HG03039 (cell line): ENCODE measurements at regions not wholly inside any gene's neighbourhood (a gene's known extent, or its start where the extent isn't known, plus 50 kb on each side); places are given as distances from the start of the nearest gene placed in this dataset.
A peak's percentile ranks its signal among the peaks of the same experiment; 100 is the strongest.

ENCODE experiments used
- ATAC-seq: cut with Tn5 transposase; IDR thresholded peaks from one replicate; pipeline ENCODE4 v1.9.1; 2021; ENCODE audit warnings: mild to moderate bottlenecking, moderate library complexity; ENCODE audit not compliant: unreplicated experiment

- peak; percentile 9 for ATAC-seq
These were observed 158.8 kb downstream of the C9orf152 start for GRCh38 chr9:110048976-110049698.

- ATAC-seq, result no peak
These were observed 158.1 kb downstream of the C9orf152 start for GRCh38 chr9:110049699-110050450.

- ATAC-seq, result no peak
These were observed 157.0 kb downstream of the C9orf152 start for GRCh38 chr9:110050925-110051355.

DNA sequence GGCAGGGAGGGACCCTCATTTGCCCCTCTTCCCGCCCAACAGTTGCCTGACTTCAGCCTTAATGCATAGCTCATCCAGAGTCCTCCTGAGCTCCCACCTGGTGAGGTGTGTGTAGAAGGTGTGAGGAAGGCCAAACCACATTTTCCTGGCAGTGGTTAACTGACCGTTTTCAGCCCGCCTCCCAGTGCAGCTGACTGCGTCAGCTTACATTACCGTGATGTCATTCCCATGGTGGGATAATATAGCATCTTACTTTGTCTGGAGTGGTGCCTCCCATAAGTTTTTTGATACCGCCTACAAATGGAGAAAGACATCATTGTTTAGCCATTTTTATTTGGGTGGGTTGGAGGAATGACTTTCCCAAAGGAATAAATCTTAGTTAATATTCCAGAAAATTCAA lies 151.9 kb downstream of the C9orf152 start:
- ATAC-seq, result no peak

DNA sequence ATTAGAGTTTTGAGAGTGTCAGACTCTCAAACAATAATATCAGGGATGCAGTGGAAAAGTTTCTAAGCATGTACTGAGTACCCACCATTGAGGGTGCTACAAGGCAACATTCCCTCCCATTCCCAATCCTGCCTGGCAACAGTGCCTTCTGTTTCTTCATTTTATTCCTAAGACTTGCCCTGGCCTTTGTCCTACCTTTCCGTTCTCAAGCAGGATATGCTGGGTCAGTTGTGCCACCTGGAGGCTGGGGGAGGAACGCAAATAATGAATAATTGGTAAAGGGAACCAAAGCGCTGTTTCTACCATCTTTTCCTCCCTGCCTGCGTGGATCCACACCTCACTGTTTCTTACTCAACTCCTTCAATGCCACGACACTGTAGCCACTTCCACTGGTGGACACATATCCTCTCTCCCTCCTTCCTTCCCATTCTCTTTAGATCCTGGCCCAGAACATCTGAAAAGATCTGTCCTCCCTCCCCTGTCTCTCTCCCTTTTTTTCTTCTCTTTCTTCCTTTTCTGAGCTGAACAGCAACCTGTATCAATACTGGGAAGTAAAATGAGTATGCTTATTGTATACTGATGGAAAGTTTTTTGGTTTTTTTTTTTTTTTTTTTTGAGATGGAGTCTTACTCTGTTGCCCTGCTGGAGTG lies 149.5 kb downstream of the C9orf152 start:
- ATAC-seq, result no peak

DNA sequence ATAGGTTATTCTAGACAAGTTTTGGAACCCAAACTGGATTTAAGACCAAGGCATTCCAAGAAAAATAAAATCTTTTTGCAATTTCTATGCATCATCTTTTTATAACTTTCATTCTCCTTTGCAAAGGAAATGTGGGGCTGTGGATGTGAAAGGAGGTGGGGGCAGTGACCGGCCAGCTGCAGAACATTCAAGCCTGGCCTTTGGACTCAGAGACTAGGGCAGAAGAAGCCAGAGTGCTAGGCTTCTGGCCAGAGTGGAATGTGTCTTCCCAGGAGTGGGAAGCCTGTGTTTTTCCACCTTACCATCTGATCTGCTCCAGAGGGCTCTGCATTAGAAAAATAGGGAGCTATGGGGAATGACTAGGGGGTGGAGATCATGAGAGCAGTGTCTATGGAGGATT lies 148.5 kb downstream of the C9orf152 start:
- no peak for ATAC-seq

DNA sequence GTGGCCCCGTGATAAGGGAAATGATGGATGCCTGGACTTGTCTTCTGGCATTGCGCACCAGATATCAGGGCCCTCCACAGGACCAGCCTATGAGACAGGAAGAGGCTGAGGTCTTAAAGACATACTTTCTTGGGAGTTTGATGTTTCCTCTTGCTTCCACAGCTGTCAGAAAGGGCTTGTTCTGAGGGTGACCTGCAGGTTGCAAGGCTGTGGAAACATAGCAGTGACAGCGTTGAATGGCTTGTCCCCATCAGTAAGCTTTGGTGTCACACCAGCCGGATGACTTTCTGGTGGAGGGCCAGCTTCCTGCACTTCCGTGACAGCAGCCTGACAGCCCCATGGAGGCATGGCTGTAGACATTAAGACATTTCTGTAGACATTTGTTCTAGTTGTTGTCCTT lies 143.2 kb downstream of the C9orf152 start:
- ATAC-seq, result no peak

DNA sequence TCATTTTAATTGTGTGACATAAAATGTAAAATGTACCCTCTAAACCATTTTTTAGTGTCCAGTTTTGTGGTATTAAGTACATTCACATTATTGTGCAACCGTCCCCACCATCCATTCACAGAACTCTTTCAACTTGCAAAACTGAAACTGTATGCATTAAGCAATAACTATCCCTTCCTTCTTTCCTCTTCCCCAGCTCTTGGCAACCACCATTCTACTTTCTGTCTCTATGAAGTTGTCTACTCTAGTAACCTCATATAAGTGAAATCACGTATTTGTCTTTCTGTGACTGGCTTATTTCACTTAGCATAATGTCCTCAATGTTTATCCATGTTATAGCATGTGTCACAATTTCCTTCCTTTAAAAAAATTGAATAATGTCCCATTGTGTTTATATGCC lies 142.4 kb downstream of the C9orf152 start:
- peak; percentile 59 for ATAC-seq

GRCh38 chr9:110066929-110067716 lies 140.8 kb downstream of the C9orf152 start:
- no peak for ATAC-seq

DNA sequence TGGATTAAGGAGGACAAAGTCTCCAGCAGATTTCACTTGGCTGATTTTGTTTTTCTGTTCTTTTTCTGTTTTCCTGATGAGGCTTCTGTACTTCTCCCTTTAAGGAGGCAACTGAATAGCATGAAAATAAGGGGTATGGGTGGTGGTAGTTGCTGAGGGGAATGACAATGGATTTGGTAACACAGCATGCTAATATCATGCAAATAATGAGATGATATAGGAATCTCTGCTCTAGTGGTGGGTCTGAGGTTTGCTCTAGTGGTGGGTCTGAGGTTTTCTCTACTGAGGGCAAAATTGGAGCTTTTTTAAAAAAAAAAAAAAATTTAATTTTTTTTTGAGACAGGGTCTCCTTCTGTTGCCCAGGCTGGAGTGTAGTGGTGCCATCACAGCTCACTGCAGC lies 139.7 kb downstream of the C9orf152 start:
- no peak for ATAC-seq

DNA sequence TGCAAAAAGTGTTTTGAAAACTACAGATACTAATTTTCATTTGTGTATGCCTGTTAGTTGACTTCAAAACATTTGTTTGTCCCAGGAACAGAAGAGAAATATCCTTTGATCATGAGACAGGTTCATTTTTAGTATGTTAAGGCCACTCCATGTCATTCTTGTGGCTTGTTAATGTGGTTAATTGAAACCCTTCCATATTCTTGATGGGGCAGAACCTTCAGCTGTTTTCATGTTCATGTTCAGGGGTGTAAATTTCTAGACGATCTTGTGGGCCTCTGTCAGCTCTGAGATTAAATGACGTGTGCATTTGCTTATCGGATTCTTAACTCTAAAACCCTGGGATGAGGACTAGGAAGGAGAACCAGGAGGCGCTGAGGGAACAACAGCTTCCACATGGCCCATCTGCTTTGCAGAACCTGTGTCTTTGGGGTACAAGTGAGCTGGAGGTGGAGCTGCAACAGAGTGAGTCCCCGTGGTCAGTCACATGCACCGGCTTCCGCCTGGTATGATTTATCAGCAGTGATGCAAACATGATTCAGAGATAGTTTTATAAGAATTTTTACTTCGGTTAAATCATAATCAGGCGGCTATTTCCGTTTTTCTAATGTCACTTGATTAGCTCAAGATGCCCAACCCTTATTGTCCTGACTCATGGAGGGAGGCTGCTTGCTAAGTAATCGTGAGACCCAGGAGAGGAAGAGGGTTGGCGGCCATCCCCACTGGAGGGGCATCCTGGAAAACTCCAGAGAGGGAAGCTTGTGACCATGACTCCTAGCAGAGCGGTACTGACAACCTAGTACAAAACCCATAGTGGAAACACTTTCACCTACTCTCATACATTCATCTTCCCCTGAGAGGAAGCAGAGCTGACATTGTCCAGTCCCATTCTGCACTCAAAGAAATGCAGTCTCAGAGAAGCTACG lies 138.4 kb downstream of the C9orf152 start:
- ATAC-seq, result no peak

DNA sequence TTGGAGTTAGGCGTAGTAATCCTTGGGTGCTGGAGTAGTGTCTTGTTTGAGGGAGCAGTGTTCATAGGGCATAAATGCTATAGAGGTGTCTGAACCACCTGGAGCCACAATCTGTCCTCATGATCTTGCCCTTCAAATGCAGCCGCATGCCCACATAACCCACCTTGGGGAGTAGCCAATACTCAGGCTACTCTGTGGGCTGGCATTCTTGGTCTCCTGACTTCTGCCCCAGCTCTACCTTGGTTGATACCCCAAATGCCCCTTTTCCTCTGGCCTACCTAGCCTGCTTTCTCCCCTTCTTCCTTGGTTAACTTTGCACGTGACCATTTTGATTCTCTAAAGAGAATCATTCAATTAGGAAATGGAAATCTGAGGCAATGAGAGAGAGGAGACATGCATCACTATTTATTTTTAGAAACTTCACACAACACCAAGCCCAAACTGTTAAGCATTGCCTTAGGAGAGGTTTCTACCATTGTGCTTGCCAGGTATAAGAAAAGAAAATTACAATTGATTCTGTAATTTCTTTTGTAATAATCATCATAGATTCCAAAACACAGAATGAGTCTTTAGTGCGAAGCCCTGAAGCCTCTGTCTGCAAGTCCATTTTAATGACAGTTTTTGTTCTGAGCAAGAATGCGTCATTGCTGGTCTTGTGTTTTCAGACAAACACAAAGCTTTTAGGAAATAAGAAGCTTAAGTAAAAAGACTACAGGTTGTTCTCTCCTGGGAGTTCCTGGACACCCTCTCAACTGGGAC lies 135.2 kb downstream of the C9orf152 start:
- no peak for ATAC-seq

- ATAC-seq, result no peak
These were observed 134.5 kb downstream of the C9orf152 start for GRCh38 chr9:110073356-110073905.

GRCh38 chr9:110076894-110077725 lies 130.8 kb downstream of the C9orf152 start:
- no peak for ATAC-seq

- no peak for ATAC-seq
These were observed 130.0 kb downstream of the C9orf152 start for GRCh38 chr9:110077925-110078324.

GRCh38 chr9:110078604-110079003 lies 129.4 kb downstream of the C9orf152 start:
- no peak for ATAC-seq

GRCh38 chr9:110081395-110081794 lies 126.6 kb downstream of the C9orf152 start:
- no peak for ATAC-seq

DNA sequence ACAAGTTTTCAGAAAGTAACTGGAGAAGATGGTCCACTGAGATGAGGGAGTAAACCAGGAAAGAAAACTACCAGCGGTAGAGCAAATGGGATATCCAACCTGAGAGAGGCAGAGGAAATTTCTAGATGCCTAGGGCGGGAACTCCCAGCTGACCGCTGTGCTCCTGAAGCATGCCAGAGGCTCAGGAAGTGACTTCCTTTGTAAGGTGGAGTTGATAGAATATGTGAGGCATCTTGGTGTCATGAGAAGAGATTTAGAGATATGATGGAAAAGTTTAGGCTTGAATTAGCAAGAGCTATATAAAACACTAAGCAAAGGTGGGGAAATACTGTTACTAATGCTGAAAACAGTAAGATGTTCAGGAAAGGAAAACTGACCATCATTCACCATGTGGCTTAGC lies 124.1 kb downstream of the C9orf152 start:
- no peak for ATAC-seq
